Psoas muscle (tissue), 7 donors: ENCODE measurements at regions not wholly inside any gene's neighbourhood (a gene's known extent, or its start where the extent isn't known, plus 50 kb on each side); places are given as distances from the start of the nearest gene placed in this dataset.

Experiments
- ATAC-seq, 4 donors: fragments of 200-7000 bp; cut with Tn5 transposase; one replicate each; pipeline ENCODE4 v1.9.1; 2020; ENCODE audit warnings: moderate library complexity in 3 of 4, mild to moderate bottlenecking in 2 of 4
- DNase-seq, 2 donors: peaks; one replicate each; pipeline ENCODE4 v3.0.0-alpha.2; 2020
- H3K27ac ChIP-seq: fragments of 200-600 bp; one replicate; pipeline ENCODE4 v1.8.0; 2022
- H3K27me3 ChIP-seq, 3 donors: fragments of 200-600 bp in 1 of 3; one replicate each; pipeline versions ENCODE4 v1.6.1 to v1.8.0; 2013 to 2022; ENCODE audit warnings: low read length in 2 of 3, mild to moderate bottlenecking in 2 of 3, moderate library complexity in 1 of 3; ENCODE audit not compliant: insufficient read depth in 3 of 3
- H3K36me3 ChIP-seq, 2 donors: fragments of 200-600 bp in 1 of 2; one replicate each; pipeline versions ENCODE4 v1.6.1 to v1.8.0; 2013 to 2022; ENCODE audit warnings: low read depth in 1 of 2, mild to moderate bottlenecking in 1 of 2, moderate library complexity in 1 of 2; ENCODE audit not compliant: insufficient read depth in 1 of 2
- H3K4me1 ChIP-seq: fragments of 200-600 bp; one replicate; pipeline ENCODE4 v1.8.0; 2022
- H3K4me3 ChIP-seq: fragments of 200-600 bp; one replicate; pipeline ENCODE4 v1.8.0; 2022; ENCODE audit warnings: mild to moderate bottlenecking
- H3K9me3 ChIP-seq: fragments of 200-600 bp; one replicate; pipeline ENCODE4 v1.8.0; 2022
- CTCF ChIP-seq: fragments of 200-600 bp; IDR thresholded peaks from one replicate; pipeline ENCODE4 v1.8.0; 2022; ENCODE audit warnings: antibody characterized with exemption
- WGBS, 3 donors: extraction: QIAGEN DNeasy Blood & Tissue Kit; methylation state at CpG; one replicate each; pipeline versions ENCODE4 v1.1.6 to v1.1.7; 2013; 5-methylcytosine and 5-hydroxymethylcytosine counted together
- intact Hi-C, 2 donors: fragments of 100-400 bp; cut with DNase I; formaldehyde crosslinking; loops; one replicate each; pipeline versions ENCODE4 v1.11.0 to v1.14.2; 2022
- donor health status: healthy with polysubstance abuse.
- donor health status: DM: no; HTN: no; CAD: no; lungs with moderate emphysema.
- donor health status: Bipolar disorder and iron deficiency.
- donor health status: healthy.
- donor health status: DM: yes; HTN: yes; CAD: no.
- donor health status: DM: no; HTN: no; CAD: no.
- donor health status: DM: yes; HTN: yes; CAD: no.

- H3K9me3 ChIP-seq: no peaks in the 10 kb centered on the region
- intact Hi-C loops: no loop called here
- 84 to 87% (median 84%) methylated on average over 2 of the region's 2 CpGs for WGBS, 3 donors
- H3K4me1 ChIP-seq: no peaks in the 10 kb centered on the region
- no peak overlapping the region for H3K4me3 ChIP-seq
- no peak for TF ChIP-seq CTCF
- H3K36me3 ChIP-seq: no peaks in the 10 kb centered on the region
- DNase-seq (no peak), ATAC-seq (no peak)
- no peak overlapping the region for H3K27ac ChIP-seq
- no peaks in the 10 kb centered on the region for H3K27me3 ChIP-seq
Measured at GRCh38 chr5:52041842-52042241, 658.6 kb downstream of the ISL1 start.

DNA sequence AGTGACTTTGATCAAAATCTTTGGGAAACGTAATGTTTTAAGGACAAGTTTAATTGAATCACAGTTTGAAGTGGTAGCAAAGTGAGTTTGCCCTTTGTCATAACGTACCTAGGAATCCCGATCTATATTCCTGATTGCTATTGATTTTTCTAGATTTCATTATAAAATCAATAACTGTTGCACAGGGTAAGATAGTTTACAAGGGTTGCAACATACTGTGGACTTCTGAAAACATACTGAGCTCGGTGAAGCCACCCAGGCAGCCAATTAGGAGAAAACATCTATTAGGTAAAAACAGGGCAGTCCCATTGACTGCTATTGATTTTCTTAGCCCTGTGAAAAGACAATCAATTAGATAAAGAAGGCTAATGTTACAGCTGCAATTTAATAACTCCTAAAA is 659.9 kb downstream of the ISL1 start:
- 83 to 84% (median 83%) methylated on average over 4 of the region's 4 CpGs for WGBS, 3 donors
- no peaks in the 10 kb centered on the region for H3K4me1 ChIP-seq
- no peaks in the 10 kb centered on the region for H3K27me3 ChIP-seq
- no peak overlapping the region for H3K4me3 ChIP-seq
- intact Hi-C loops: no loop called here
- TF ChIP-seq CTCF: no peak
- H3K36me3 ChIP-seq: no peaks in the 10 kb centered on the region
- ATAC-seq (no peak), DNase-seq (no peak)
- no peak overlapping the region for H3K27ac ChIP-seq
- no peaks in the 10 kb centered on the region for H3K9me3 ChIP-seq

- no peak for TF ChIP-seq CTCF
- 73 to 78% (median 78%) methylated on average over 3 of the region's 3 CpGs for WGBS, 3 donors
- no peak overlapping the region for H3K4me3 ChIP-seq
Measured at GRCh38 chr5:52043543-52043942, 660.3 kb downstream of the ISL1 start.

GRCh38 chr5:52051759-52052158 is 668.5 kb downstream of the ISL1 start:
- DNase-seq (no peak), ATAC-seq (no peak)
- no peak overlapping the region for H3K4me3 ChIP-seq
- no peaks in the 10 kb centered on the region for H3K9me3 ChIP-seq
- TF ChIP-seq CTCF: no peak
- H3K36me3 ChIP-seq: no peaks in the 10 kb centered on the region
- WGBS, 3 donors: 83 to 90% (median 87%) methylated on average over 3 of the region's 3 CpGs
- H3K27ac ChIP-seq: no peak overlapping the region
- intact Hi-C loops: no loop called here
- no peaks in the 10 kb centered on the region for H3K27me3 ChIP-seq
- no peaks in the 10 kb centered on the region for H3K4me1 ChIP-seq

More at GRCh38 chr5:52043543-52043942, 660.3 kb downstream of the ISL1 start:
- ATAC-seq: no peak
- no peak for DNase-seq
- no peaks in the 10 kb centered on the region for H3K4me1 ChIP-seq
- H3K27me3 ChIP-seq: no peaks in the 10 kb centered on the region
- H3K27ac ChIP-seq: no peak overlapping the region
- intact Hi-C loops: no loop called here
- H3K36me3 ChIP-seq: no peaks in the 10 kb centered on the region
- no peaks in the 10 kb centered on the region for H3K9me3 ChIP-seq

- DNase-seq (no peak), ATAC-seq (no peak)
- H3K4me1 ChIP-seq: no peaks in the 10 kb centered on the region
- H3K36me3 ChIP-seq: no peaks in the 10 kb centered on the region
- no peaks in the 10 kb centered on the region for H3K27me3 ChIP-seq
- peaks cover 5% of the 10 kb centered on the region for H3K9me3 ChIP-seq
- WGBS, 3 donors: 66 to 78% (median 67%) methylated on average over 4 of the region's 4 CpGs
- no peak for TF ChIP-seq CTCF
- no peak overlapping the region for H3K27ac ChIP-seq
- intact Hi-C loops: no loop called here
- H3K4me3 ChIP-seq: no peak overlapping the region
Measured at GRCh38 chr5:52063186-52063585, 679.9 kb downstream of the ISL1 start.
